ENCODE measurements at regions not wholly inside any gene's neighbourhood (a gene's known extent, or its start where the extent isn't known, plus 50 kb on each side); places are given as distances from the start of the nearest gene placed in this dataset.
"Not testable (repeated sequence)": the region's sequence is repeated elsewhere in the genome, so short reads cannot be mapped to it uniquely, and the experiment has no call there.

DNA sequence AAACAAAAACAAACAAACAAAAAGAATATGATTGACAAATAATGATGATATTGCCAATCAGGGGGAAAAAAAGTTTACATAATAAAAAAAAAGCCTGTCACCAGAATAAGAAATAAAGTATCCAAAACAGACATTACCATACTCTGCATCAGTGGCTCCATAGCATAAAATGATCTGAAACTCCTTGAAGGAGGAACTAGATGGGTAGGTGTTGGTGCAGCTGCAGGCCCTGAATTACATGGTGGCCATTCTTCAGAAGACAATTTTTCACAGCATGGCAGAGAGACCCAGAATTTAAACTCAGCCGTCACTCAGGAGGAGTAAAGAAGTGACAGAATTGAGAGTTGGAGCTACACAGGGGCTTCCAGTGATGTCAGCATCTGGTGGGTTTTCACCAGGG, 60.2 kb downstream of the GLUL start:
- TF ChIP-seq, protein P1, sequence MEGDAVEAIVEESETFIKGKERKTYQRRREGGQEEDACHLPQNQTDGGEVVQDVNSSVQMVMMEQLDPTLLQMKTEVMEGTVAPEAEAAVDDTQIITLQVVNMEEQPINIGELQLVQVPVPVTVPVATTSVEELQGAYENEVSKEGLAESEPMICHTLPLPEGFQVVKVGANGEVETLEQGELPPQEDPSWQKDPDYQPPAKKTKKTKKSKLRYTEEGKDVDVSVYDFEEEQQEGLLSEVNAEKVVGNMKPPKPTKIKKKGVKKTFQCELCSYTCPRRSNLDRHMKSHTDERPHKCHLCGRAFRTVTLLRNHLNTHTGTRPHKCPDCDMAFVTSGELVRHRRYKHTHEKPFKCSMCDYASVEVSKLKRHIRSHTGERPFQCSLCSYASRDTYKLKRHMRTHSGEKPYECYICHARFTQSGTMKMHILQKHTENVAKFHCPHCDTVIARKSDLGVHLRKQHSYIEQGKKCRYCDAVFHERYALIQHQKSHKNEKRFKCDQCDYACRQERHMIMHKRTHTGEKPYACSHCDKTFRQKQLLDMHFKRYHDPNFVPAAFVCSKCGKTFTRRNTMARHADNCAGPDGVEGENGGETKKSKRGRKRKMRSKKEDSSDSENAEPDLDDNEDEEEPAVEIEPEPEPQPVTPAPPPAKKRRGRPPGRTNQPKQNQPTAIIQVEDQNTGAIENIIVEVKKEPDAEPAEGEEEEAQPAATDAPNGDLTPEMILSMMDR (conservative IDR thresholded peaks at IDR 0.05) = no peak
- TF ChIP-seq ZFX (IDR thresholded peaks at IDR 0.05) = no peak
- no peak overlapping the region for H3K27ac ChIP-seq

DNA sequence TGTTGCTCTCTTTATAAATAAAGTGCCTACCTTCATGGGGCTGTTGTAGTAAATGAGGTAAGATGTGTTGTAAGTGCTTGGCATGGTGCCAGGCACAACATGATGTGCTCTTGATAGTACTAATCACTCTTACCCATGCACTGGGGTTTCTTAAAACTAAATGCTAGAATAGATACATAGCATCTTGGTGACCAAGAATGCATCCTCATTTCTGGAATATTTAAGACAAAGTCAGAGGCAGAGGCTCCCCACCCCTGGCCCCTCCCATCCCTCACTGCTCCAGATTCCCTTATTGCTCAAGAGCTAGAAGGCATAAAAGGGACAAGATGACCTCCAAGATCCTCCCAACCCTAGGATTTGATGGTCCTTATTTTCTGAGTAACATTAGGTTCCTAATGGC, 61.3 kb downstream of the GLUL start:
- H3K27ac ChIP-seq = no peak overlapping the region
- TF ChIP-seq, protein P1 (conservative IDR thresholded peaks at IDR 0.05) = no peak
- TF ChIP-seq ZFX (IDR thresholded peaks at IDR 0.05) = no peak

DNA sequence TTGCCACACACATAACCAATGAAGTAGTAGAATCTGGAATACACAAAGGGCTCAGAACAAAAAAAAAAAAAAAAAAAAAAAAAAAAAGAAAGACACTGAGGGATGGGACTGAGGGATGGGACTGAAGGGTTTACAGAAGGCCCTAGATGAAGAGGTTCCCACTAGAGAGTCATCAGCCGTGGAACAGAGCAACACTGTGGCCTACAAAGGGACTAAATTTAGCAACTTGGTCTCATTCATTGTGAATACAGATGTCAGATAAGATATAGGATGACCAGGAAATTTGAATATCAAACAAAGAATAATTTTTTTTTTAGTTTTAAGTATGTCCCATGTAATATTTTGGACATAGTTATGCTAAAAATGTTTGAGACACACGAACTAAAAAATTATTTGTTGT, 62.1 kb downstream of the GLUL start:
- no peak for TF ChIP-seq ZFX (IDR thresholded peaks at IDR 0.05)
- TF ChIP-seq, protein P1 (conservative IDR thresholded peaks at IDR 0.05) = no peak
- no peak overlapping the region for H3K27ac ChIP-seq

DNA sequence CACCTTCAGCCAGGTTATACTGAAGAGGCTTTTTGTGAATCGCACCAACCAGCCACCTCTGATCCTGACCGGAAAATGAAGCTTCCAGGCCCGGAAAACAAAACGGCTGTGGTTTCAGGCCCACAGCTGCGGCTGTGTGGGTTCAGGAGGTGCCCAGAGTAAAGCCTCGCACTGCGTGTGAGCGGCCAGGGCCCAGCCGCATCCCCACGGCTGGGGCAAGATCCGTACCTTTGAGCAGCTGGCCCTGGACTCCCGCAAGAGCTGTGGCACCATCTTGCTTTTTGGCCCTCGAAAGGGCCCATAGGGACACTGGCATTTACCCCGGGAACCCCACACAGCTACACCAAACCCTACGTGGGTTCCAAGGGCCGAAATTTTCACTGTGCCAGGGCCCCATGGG, 63.0 kb downstream of the GLUL start:
- TF ChIP-seq, protein P1 (conservative IDR thresholded peaks at IDR 0.05) = no peak
- TF ChIP-seq ZFX (IDR thresholded peaks at IDR 0.05) = no peak
- no peak overlapping the region for H3K27ac ChIP-seq

DNA sequence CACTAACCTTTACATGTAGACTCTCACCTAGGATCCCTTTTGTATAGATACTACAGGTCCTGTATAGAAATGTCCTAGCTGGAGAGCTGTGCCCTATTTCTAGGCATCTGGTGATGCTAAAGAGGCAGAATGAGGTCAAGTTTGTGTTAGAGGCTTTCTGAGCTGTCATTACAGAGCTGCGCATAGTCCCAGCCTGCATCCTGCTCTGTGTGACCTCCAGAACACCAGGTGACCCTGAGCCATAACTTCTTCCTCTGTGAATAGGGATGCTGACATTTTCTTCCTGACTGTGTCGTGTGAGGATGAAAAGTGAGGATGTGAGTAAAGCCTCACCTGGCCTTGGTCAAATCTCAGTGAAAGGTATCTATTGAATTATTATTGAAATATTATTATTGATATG, 66.3 kb downstream of the GLUL start:
- H3K27ac ChIP-seq = no peak overlapping the region
- TF ChIP-seq, protein P1 (conservative IDR thresholded peaks at IDR 0.05) = no peak
- TF ChIP-seq ZFX (IDR thresholded peaks at IDR 0.05) = no peak

DNA sequence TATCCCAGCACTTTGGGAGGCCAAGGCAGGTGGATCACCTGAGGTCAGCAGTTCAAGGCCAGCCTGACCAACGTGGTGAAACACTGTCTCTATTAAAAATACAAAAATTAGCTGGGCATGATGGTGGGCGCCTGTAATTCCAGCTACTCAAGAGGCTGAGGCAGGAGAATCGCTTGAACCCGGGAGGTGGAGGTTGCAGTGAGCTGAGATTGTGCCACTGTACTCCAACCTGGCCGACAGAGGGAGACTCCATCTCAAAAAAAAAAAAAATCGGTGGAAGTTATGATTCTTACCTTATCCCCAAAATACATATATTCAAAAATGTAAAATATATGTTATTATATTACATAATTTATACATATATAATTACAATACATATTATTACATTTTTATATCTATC, 70.1 kb downstream of the GLUL start:
- TF ChIP-seq, protein P1 (conservative IDR thresholded peaks at IDR 0.05) = peak; percentile 56
- not testable (repeated sequence) for H3K27ac ChIP-seq

DNA sequence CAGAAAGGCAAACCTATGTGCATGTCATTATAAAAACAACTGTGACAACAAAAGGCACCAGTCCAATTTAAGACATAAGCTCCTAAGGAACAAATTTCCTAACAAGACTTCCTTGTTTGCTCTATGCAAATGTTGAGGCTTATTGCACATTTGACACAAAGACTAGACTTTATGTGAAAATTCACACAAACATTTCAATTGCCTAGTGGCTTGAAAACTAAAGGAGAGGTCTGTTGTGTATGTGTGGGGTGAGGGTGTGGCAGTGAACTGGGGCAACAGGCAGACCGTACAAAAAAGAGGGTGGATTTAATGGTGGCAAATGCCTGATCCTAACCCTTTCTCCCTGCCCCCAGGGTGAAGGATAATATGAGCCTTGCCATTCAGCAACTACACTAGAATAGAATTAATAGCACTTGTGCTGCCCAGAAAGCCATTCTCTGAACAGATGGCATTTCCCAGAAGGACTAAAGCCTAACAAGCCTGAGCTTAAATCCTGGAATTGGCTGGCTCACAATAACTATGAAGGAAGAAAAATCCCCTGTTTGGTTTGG, 73.9 kb downstream of the GLUL start:
- TF ChIP-seq ZFX (IDR thresholded peaks at IDR 0.05) = no peak
- H3K27ac ChIP-seq = peak overlapping the region; percentile 41; the same call in 1 of the 2 replicates

DNA sequence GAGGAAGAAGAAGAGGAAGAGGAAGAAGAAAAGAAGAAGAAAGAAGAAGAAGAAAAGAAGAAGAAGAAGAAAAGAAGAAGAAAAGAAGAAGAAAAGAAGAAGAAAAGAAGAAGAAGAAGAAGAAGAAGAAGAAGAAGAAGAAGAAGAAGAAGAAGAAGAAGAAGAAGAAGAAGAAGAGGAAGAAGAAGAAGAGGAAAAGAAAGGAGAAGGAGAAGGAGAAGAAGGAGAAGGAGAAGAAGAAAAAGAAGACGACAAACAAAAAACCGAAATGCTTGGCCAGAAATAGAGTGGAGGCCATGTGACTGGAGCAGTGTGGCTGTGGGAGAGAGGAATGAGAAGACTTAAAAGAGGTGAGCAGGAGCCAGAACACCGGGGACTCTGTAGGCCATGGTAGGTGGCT, 75.1 kb downstream of the GLUL start:
- not testable (repeated sequence) for H3K27ac ChIP-seq
